ENCODE measurements at regions not wholly inside any gene's neighbourhood (a gene's known extent, or its start where the extent isn't known, plus 50 kb on each side); places are given as distances from the start of the nearest gene placed in this dataset.

GRCh38 chr3:135576751-135577150 is 388.8 kb upstream of the PPP2R3A start:
- no peak for TF ChIP-seq CTCF (IDR thresholded peaks at IDR 0.05)
- no peak for TF ChIP-seq EP300 (IDR thresholded peaks at IDR 0.05)
- no peak for TF ChIP-seq POLR2AphosphoS5 (IDR thresholded peaks at IDR 0.05)
- no peak for TF ChIP-seq POLR2A (IDR thresholded peaks at IDR 0.05)
